ENCODE measurements at regions not wholly inside any gene's neighbourhood (a gene's known extent, or its start where the extent isn't known, plus 50 kb on each side); places are given as distances from the start of the nearest gene placed in this dataset.
"Not testable (repeated sequence)": the region's sequence is repeated elsewhere in the genome, so short reads cannot be mapped to it uniquely, and the experiment has no call there.

DNA sequence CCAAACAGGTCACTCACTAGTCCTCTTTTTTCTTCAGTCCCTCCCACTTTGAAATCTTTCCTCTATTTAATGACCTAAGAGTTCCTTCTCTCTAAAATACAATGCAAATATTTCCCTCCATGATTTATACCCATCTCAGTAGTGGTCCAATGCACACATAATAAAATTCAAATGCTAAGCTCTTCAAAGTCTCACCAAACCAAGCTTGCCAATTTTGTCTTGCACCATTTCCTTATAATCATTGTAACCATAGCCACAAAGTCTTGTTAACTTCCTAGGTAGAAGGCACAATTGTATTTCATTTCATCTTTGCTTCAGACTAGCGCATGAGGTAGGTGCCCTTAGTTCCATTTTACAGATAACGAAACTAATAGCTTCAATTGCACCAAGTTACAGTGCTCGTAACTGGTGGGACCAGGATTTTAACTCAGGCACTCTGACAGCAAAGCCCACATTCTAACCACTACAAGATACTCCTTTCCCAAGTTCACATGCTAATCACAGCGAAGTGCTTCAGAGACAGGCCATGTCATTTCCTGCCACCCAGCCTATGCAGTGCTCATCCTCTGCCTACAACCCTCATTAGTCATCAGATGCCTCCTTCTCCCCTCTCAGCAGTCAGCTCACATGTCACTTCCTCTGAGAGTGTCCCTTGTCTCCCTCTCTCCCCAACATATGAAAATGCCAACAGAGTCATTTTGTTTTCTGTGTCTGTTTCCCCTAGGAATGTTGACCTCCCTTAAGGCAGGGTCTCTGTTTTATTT, 66.9 kb upstream of the PPARGC1A start:
- H3K4me3 ChIP-seq (ENCODE audit: low read depth, low read length): no peak overlapping the region
- peak; percentile 50 for DNase-seq (ENCODE audit: low read depth)
- TF ChIP-seq, protein P1, sequence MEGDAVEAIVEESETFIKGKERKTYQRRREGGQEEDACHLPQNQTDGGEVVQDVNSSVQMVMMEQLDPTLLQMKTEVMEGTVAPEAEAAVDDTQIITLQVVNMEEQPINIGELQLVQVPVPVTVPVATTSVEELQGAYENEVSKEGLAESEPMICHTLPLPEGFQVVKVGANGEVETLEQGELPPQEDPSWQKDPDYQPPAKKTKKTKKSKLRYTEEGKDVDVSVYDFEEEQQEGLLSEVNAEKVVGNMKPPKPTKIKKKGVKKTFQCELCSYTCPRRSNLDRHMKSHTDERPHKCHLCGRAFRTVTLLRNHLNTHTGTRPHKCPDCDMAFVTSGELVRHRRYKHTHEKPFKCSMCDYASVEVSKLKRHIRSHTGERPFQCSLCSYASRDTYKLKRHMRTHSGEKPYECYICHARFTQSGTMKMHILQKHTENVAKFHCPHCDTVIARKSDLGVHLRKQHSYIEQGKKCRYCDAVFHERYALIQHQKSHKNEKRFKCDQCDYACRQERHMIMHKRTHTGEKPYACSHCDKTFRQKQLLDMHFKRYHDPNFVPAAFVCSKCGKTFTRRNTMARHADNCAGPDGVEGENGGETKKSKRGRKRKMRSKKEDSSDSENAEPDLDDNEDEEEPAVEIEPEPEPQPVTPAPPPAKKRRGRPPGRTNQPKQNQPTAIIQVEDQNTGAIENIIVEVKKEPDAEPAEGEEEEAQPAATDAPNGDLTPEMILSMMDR (IDR thresholded peaks at IDR 0.05; ENCODE audit: control insufficient read depth, extremely low read depth, insufficient read depth): no peak

GRCh38 chr4:23952258-23952657, 62.4 kb upstream of the PPARGC1A start:
- DNase-seq (ENCODE audit: low read depth): no peak
- no peak overlapping the region for H3K4me3 ChIP-seq (ENCODE audit: low read depth, low read length)
- TF ChIP-seq, protein P1 (IDR thresholded peaks at IDR 0.05; ENCODE audit: control insufficient read depth, extremely low read depth, insufficient read depth): no peak

GRCh38 chr4:23947826-23948225, 58.0 kb upstream of the PPARGC1A start:
- TF ChIP-seq, protein P1 (IDR thresholded peaks at IDR 0.05; ENCODE audit: control insufficient read depth, extremely low read depth, insufficient read depth): no peak

GRCh38 chr4:23946299-23946698, 56.5 kb upstream of the PPARGC1A start:
- no peak overlapping the region for H3K4me3 ChIP-seq (ENCODE audit: low read depth, low read length)
- TF ChIP-seq, protein P1 (IDR thresholded peaks at IDR 0.05; ENCODE audit: control insufficient read depth, extremely low read depth, insufficient read depth): no peak
- DNase-seq (ENCODE audit: low read depth): no peak

More at GRCh38 chr4:23947826-23948225, 58.0 kb upstream of the PPARGC1A start:
- no peak for DNase-seq (ENCODE audit: low read depth)
- H3K4me3 ChIP-seq (ENCODE audit: low read depth, low read length): no peak overlapping the region

DNA sequence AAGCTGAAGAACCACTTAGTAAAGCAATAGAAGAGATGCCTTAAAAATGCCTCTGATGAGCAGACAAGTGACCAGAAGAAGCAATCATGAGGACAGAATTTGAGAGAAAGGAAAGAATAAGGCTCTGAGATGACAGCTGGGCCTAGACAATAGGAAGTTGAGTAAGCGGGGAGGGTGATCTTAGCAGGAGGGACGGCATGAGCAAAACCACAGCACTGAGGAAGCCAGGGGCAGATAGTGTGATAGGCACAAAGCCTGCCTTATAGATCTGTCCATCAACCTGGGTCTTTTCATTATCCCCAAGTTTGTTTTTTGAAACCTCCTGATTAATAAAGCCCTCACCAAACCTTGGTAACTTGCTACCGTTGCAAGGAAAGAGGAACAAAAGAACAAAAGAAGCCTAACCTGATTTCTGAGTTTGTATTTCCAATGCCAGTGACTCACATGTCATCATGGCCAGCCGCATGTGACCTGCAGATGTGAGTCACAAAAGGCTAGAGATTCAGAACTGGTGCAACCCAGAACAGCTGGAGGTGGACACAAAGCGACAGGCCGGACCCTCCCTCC, 55.7 kb upstream of the PPARGC1A start:
- TF ChIP-seq, protein P1 (IDR thresholded peaks at IDR 0.05; ENCODE audit: control insufficient read depth, extremely low read depth, insufficient read depth): no peak
- no peak overlapping the region for H3K4me3 ChIP-seq (ENCODE audit: low read depth, low read length)
- DNase-seq (ENCODE audit: low read depth): no peak

DNA sequence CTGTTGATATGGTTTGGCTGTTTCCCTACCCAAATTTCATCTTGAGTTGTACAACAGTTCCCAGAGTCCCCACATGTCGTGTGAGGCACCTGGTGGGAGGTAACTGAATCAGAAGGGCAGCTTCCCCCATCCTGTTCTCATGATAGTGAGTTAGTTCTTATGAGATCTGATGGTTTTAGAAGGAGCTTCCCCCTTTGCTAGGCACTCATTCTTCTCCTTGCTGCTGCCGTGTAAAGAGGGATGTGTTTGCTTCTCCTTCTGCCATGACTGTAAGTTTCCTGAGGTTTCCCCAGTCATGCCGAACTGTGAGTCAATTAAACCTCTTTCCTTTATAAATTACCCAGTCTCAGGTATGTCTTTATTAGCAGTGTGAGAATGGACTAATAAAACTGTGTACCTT, 54.7 kb upstream of the PPARGC1A start:
- H3K4me3 ChIP-seq (ENCODE audit: low read depth, low read length); DNase-seq (ENCODE audit: low read depth): not testable (repeated sequence)

- DNase-seq (ENCODE audit: low read depth): no peak
- TF ChIP-seq, protein P1 (IDR thresholded peaks at IDR 0.05; ENCODE audit: control insufficient read depth, extremely low read depth, insufficient read depth): no peak
- H3K4me3 ChIP-seq (ENCODE audit: low read depth, low read length): no peak overlapping the region
These were observed 53.6 kb upstream of the PPARGC1A start for GRCh38 chr4:23943478-23943877.
